GM19455 (cell line): ENCODE measurements at regions not wholly inside any gene's neighbourhood (a gene's known extent, or its start where the extent isn't known, plus 50 kb on each side); places are given as distances from the start of the nearest gene placed in this dataset.

ENCODE experiments used
- ATAC-seq: cut with Tn5 transposase; IDR thresholded peaks from one replicate; pipeline ENCODE4 v1.9.1; 2021; ENCODE audit not compliant: unreplicated experiment

DNA sequence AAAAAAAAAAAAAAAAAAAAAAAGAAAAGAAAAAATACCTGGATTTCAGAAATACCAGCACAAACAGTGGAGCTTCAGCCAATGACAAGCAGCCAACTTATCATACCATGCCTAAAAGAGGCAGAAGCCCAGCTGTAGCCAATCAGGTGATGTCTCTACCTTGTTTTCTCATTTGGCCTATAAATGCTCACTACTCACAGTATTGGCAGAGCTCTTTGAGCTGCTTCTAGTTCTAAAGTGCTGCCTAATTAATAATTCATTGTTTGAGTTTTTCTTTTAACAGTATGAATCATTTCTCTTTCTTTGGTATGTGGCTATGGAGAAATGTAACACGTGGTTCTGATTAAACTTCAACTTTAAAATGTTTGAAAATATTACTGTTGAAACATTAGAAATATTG is 188.8 kb upstream of the TECRL start:
- no peak for ATAC-seq

DNA sequence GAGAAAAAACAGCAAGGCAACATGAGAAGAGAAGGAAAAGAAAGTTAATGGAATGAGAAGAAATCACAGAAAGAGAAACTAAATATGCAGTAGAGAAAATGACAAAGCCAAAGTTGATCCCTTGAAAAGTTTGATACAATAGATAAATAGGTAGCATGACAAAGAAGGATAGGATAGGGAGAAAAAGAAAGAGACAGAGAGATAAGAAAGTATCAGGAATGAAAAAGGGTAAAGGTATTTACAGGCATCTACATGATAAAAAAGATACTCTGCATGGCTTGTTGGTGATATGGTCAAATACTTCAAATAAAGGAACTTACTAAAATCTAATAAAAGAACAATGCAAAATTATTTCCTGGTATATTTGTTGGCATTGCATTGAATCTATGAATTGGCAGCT is 185.5 kb upstream of the TECRL start:
- no peak for ATAC-seq

DNA sequence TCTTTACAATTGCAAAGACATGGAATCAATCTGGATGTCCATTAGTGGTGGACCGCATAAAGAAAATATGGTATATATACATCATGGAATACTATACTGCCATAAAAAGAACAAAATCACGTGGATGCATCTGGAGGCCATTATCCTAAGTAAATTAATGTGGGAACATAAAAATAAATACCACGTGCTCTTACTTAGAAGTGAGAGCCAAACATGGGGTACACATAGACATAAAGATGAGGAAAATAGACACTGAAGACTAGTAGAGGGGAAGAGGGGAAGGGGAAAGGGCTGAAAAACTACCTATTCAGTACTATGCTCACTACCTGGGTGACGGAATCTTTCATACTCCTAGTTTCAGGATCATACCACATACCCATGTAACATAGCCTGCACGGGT is 179.3 kb upstream of the TECRL start:
- no peak for ATAC-seq

DNA sequence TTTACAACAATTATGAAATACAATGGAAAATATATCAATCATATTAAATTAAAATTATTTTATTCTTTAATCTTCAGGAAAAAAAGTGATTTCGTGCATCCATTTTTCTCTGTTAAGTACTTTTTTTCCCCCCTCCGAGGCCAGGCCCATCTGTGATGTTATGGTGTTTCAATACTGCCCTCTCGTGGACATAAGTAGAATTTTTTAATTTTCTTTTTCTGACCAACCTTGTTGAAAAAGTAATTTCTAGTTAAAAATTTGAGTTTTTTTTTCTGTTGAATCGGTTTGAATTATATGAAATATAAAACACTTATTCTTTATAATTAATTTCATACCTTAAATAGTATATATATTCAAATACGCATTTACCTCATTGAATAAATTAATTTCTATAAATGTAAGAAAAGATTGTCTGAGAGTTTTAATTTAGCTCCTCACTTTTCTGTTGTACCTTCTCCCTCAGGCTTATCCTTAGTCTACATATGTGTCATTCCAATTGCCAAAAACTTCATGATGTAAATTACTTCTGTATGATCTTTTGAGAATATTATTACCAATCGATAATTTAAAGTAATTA is 175.8 kb upstream of the TECRL start:
- no peak for ATAC-seq

DNA sequence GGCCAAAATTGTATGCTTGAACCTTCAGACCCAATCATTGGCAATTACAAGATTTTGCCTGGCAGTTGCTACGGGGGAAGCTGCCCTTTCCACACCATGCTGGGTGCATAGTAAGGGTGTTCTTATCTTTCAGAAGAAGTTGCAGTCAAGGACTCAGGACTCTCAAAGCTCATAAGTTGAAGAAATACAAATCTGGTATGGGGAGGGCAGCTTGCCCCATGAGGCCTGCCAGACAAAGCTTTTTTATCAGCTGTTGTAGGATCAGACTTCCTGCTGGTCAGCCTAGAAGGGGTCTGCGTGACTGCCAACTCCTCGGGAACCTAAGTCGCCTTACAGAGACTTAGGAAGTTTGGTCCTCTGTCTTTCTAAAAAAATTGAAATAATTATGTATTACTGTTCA is 174.9 kb upstream of the TECRL start:
- ATAC-seq = no peak

DNA sequence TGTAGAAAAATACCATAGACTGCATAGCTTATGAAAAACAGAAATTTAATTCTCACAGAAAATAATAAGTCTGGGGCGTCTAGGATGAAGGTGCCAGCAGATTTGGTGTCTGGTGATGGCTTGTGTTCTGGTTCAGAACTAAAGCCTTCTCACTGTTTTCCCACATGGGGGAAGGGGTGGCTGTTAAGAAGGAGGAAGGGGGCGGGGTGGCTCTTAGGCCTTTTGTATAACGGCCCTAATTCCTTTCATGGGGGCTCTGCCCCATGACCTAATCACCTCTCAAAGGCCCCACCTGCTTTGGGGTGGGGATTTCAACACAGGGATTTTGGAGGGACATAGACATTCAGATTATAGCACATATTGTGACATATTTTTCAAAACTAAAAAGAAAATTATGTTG is 173.2 kb upstream of the TECRL start:
- ATAC-seq = no peak

GRCh38 chr4:64581422-64581821 is 172.2 kb upstream of the TECRL start:
- no peak for ATAC-seq

- ATAC-seq = no peak
These were observed 154.9 kb upstream of the TECRL start for GRCh38 chr4:64564126-64564525.

GRCh38 chr4:64559571-64559970 is 150.3 kb upstream of the TECRL start:
- ATAC-seq = no peak

GRCh38 chr4:64551125-64551524 is 141.9 kb upstream of the TECRL start:
- ATAC-seq = no peak

DNA sequence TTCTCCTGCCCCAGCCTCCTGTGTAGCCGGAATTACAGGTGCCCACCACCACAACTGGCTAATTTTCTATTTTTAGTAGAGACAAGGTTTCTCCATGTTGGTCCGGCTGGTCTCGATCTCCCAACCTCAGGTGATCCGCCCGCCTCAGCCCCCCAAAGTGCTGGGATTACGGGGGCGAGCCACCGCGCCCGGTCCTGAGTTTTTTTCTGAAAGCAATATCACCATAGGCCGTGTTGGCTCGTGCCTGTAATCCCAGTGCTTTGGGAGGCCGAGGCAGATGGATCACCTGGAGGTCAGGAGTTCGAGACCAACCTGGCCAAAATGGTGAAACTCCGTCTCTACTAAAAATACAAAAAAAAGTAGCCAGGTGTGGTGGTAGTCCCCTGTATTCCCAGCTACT is 136.3 kb upstream of the TECRL start:
- ATAC-seq = no peak

DNA sequence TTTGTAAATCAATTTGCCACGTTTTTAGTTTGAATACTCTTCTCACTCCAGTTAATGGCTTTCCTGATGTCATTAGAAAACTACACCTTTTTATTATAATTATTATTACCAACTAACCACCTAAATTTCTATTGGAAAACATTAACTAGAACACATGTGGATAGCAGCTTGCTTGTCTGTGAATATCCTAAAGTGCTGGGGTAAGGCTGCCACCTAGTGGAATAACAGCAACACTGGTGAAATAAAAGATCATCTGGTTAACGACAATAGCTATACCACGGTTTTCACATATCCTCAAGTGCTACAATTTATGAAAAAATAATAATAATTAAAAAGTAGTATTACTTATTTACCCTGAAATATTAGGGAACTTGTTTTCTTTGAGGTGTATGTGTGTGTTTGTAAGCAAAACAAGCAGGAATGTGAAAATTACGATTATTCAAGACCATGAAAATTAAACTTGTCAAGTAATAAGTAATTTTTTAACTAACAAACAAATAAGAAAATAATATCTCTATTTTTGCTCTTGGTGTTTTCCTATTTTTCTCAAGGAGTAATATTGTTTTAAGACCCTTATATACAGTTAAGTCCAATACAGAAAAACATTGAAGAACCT is 130.1 kb upstream of the TECRL start:
- ATAC-seq = peak; percentile 95

- no peak for ATAC-seq
These were observed 129.0 kb upstream of the TECRL start for GRCh38 chr4:64538219-64538618.

DNA sequence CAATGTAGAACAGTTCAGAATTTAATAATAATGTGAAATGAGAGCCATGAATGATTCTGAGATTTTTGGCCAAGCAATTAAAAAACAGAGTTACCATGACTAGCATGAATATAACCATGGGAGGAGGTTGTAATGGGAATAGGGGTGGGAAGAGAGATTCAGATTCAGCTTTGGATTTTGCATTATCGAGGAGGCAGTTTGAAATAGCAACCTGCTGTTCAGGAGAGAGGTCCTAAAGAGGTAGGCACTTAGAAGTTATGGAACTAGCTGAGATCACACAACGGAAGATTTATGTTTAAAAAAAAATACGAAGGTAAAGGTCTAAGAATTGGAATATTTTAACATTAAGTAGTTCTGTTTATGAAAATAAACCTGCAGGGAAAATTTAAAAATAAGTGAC is 124.4 kb upstream of the TECRL start:
- no peak for ATAC-seq

- ATAC-seq = no peak
These were observed 123.9 kb upstream of the TECRL start for GRCh38 chr4:64533159-64533558.

DNA sequence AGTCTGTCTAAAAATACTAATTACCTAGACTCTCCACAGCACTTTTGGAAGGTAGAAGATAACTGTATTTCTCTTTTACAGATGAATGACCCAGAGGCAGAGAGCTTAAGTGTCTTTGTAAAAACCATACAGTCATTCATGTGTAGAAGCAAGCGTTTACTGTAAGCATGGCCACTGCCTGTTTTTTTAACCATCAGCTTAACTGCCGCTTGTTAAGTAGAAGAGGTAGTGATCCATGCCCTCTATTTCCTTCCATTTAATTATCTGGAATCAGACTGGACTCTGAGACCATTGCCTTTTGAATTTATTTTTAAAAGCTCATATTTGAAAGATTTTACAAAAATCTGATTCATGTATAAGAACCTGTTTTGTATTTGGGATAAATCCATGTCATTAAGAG is 111.2 kb upstream of the TECRL start:
- ATAC-seq = no peak

- ATAC-seq = no peak
These were observed 109.3 kb upstream of the TECRL start for GRCh38 chr4:64518600-64518999.

GRCh38 chr4:64516176-64516575 is 106.9 kb upstream of the TECRL start:
- no peak for ATAC-seq

DNA sequence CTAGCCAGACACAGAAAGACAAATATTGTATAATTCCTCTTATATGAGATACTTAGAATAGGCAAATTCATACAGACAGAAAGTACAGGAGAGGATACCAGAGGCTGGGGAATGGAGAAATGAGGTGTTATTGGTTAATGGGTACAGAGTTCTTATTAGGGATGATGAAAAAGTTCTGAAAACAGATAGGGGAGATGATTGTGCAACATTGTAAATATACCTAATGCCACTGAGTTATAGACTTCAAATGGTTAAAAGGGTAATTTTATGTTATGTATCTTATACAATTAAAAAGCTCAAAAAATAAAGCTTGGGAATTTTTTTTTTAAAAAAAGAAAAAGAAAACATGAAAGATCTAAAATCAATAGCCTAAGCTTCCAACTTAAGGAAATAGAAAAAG is 98.8 kb upstream of the TECRL start:
- no peak for ATAC-seq

DNA sequence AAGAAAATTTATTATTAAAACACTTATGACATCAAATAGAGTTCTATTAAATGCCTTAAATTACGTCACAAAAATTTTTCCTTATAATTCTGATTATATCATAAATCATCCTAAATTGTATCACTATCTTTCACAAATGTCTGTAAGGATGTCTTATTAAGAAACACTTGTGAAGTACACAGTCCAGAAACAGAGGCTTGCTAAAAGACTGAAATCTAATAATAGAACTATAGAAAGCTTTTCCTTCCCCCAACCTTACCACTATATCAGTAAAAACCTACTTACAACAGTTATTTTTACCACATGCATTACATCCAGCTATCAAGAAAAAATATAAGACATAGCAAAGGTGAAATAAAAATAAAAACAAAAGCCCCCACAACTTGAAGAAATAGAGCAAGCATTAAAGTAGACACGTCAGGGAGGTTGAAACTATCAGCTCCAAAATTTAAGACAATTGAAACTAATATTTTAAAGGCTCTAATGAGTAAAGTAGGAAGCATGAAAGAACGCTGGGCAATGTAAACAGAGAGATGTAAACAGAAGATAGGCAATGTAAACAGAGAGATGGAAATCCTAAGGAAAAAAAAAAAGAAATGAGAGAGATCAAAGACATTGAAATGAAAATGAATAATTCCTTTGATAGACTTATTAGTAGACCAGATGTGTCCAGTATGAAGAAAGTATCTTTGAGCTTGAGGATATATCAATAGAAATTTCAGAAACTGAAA is 94.9 kb upstream of the TECRL start:
- no peak for ATAC-seq

- no peak for ATAC-seq
These were observed 94.2 kb upstream of the TECRL start for GRCh38 chr4:64503416-64503815.

DNA sequence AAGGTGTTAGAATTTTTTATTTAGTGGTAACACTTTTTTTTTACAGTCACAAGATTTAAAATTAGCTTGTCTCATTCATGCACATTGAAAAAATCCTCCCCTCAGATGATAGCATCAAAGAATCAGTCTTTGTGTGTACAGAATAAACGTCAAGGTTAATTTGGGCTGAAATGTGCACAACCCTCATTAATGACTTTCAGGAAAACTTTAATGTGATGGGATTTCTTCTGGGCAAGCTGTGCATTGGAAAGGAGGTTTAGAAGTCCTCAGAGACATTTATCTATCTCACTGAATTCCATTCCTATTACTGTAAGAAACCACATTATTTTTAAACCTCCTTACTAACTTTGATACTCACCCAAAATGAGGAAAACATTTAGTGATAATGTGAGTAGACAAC is 88.2 kb upstream of the TECRL start:
- no peak for ATAC-seq

DNA sequence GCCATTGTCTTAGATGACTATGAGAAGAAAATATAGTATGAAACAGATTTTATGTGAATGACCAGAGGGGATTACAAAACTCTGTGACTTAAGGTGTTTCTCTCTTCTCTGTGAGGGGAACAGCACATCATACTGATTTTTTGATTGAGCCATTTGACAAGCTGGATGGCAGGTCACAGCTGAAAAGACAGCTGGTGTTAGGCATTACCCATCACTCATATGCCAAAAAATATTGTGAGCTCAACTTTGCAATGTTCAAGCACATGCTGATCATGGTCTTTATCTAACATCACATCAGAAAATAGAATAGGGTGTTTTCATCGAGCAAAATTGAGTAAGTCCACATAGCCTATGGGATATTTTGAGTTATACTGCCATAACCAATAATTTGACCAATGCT is 86.7 kb upstream of the TECRL start:
- no peak for ATAC-seq
